Lung microvascular endothelial cell (primary cell): ENCODE measurements at regions not wholly inside any gene's neighbourhood (a gene's known extent, or its start where the extent isn't known, plus 50 kb on each side); places are given as distances from the start of the nearest gene placed in this dataset.

ENCODE experiments used
- DNase-seq, 2 donors: peaks; one replicate each; pipeline versions ENCODE4 v3.0.0 to v3.0.0-alpha.2; 2010; ENCODE audit warnings: low read depth in 2 of 2

DNA sequence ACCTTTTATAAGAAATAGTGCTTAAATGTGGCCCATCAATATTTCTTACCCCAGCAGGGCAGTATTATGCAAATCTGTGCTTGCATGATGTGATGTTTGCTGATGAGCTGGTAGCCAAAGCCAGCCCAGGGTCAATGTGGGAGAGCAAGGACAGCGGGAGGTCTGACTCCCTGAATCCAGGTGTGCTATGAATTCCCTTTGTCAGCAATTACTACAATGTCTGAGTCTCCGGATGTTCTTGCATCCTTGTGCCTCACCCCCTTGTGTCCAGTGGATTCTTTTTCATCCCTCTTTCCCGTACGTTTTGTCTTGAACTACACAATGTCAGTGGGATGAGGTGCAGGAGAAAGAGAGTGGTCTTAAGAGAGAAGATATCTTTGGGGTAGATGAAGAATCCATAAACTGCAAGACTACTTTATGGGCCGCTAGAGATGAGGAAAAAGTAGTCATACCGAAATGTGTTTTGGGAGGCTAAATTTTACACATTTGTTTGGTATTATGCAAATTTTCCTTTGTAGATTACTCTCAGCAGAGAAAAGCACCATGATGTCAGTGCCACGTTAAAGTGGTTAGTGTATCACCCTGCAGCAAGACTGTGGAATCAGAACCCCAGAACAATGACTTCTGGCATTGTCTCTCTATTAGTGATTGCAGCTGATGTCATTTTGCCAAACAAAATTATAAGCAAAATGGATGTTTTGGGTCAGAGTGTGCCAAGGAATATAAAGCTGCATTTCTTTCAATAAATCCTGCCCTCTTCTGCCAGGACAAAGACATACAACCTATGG lies 53.5 kb upstream of the TSHZ3 start:
- no peak for DNase-seq

DNA sequence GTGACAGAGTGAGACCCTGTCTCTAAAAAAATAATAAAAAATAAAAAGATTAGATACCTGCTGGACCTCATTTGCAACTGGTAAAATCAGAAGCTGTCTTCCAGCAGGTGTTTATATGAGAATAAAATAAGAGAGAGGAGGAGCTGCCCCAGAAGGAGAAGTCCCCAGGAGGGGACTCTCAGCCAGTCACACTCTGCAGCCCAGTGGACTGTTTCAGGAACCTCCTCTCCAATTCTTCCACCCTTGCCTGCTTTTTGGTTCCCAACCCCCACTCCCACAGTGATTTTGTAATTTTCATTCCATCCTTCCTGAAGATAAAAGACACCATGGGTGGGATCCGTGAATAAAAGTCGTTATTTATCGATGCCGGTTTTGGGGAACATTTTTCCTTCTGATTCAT lies 56.9 kb upstream of the TSHZ3 start:
- no peak for DNase-seq

DNA sequence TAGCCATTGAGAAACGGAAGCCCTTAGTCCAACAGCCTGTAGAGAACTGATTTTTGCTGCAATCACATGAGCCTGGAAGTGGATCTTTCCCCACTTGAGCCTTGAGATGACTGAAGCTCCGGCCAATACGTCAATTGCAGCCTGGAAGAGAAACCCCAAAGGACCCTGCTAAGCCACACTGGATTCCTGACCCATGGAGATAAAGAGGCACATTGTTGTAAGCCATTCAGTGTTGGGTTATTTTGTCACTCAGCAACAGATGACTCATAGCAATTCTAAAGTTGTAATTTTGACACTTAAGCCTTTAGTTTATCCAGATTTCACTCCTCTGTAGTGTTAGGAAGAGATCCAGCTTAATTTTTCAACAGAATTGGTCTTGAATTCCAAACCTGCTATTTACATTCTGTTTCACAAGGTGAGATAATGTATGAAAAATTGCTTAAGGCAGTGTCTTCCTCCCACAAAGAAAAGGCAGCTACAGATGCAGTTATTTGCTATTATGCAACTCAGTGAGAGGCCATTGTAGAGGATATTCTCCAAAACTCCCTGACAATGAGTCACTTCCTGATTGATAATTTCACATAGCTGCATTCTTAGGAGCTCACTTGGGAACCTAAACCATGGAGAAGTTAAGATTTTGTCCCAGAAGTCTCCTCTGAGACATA lies 59.4 kb upstream of the TSHZ3 start:
- DNase-seq = no peak

DNA sequence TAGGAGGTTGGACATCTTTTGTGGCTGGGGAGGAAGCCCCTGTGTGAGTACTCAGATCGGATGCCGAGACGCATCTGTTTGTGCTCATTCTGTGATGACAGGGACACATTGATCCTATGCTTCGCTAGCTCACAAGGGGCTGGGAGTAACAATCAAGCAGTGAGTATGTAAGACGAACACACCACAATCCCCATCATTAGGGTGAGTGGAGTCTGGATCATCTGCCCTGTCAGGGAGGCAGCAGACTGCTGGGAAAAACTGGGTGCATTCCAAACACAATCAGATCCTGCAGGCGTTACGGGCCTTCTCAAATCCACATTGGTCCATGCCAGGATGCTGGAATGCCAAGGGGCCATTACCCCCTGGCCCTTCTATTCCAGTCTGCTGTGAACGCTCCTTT lies 64.1 kb upstream of the TSHZ3 start:
- no peak for DNase-seq

DNA sequence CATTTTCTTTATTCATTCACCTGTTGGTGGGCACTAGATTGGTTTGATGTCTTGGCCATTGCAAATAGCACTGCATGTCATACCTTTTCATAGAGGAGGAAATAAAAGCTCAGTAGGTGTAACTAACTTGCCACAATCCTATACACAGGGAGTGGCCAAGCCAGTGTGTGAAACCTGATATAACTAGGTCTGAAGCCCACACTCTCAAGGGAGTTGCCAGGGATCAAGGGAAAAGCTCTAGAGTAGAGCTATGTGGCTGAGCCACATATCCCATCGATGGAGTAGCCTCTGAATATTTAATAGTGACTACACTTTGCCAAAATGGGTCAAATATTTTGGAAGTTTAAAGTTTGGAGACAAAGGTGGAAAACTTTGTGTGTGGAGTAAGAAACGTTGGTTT lies 66.1 kb upstream of the TSHZ3 start:
- DNase-seq = no peak

DNA sequence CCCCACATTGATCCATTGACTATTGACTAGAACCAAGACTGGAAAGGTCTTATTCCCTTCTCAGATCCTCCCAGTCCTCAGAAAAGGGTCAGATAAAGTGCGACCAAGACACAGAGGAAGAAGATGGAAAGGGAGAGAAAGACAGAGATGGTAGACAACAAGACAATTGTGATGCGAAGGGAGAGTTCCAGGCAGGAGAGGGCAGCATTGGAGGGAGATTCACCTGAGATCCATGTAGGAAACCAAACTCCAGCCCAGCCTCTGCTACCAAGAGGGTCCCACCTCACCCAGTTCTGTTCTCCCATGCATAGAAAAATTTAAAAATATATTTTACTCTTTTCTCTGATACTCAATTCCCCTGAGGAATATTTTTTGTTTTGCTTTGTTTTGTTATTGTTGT lies 67.3 kb upstream of the TSHZ3 start:
- no peak for DNase-seq

DNA sequence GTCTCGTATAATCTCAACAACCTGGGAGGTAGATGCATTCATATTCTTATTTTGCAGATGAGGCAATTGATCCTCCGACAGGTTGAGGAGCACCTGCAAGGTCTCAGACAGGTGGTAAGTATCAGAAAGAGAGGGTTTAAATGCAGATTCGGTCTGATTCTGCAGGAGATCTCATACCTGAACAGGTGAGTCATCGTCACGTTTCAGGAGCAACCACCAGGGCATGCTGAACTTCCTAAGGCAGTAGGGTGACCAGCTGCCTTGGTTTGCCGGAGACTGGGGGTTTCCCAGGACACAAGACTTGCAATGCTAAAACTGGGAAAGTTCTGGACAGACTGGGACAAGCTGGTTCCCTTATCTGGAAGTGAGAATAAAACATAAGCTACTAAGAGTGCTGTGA lies 68.8 kb upstream of the TSHZ3 start:
- no peak for DNase-seq

DNA sequence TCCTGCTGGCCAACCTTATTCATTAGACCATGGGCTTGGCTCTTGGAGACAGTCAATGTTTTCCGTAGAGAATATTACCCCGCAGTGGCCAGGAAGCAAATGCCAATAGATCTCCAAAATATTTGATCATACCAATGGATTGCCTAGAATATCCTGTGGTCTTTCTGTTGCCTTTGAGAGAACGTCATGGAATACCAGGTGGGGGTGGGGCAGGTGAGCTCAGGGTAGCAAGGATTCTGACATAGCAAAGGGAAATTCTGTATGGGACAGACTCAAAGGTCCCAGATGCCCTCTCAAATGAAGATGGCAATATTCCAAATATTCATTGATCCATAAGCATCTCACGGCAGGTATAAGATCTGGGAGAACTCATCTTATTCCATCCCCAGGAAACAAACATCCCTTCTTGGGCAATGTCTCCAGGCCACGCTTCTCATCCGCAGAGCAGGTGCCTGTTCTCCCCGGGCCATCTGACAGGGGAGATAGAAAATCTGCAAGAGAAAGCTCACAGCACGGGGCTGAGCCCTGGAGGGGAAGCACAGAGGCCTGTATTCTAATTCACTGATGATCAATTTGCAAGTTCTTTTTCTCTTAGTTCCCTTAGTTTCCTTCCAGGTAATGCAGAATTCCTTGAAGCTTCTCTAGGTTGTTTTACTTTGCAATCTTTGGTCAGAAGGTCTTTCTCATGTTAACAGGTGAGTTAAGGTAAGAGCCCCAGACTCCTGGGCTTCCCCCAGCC lies 69.6 kb upstream of the TSHZ3 start:
- DNase-seq = no peak

DNA sequence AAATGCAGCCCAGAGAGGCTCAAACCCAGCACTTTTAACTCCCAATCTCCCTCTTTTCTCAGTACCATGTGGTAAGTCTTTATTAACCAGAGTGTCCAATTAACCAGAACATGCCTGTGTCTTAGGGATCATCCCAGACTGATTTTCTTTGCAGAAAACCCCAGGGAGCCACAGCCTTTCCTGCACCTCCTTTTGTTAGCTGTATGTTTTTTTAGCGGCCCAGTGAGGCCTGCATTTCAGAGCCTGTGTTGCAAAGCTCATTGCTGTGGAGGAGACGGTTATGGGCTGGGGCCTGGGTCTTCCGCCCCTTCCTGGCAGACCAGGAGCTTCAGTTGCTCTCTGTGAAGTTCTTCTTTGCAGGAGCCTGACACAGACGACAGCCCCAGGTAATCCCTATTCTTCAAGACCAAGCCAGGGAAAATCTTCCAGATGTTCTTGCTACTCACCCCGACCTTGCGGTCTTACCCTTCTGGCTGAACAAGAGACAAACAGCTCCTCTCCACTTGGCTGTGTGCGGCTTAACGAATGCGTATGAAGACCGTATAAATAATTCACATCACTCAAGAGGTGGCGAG lies 70.7 kb upstream of the TSHZ3 start:
- DNase-seq = no peak

DNA sequence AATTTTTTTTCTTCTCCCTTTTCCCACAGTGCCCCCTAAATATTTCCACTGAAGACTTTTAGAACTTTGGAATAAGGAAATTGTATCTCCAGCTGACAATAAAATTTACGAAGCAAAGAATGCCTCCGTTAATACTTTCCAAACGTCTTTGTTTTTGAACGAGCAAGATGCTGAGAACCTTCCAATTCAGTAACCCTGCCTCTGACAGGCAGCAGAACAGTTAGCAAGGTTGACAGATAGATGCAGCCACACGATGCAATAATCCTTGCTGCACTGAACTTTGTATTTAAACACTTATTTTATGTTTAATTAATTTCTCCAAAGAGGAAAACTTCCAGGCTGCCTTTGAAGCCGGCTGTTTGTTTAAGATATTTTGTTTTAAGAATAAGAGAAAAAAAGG lies 71.8 kb upstream of the TSHZ3 start:
- no peak for DNase-seq

DNA sequence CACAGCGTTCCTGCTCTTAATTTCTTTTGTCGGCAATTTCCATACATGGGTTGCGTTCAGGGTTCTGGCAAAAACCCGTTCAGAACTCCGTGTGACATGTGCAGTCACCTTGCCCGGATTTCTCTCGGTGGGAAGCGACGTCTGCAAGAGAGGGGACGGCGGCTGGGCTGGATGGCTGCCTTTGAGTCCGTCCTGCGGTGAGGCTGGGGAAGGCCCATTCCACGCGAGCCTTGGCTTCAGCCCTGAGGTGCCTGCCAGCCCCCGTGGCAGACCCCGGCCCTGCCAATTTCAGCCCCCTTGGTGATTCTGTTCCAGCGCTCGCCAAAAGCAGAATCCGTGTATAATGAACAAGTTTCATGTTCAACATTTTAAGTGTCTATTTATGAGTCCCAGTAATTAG lies 72.6 kb upstream of the TSHZ3 start:
- DNase-seq = no peak

DNA sequence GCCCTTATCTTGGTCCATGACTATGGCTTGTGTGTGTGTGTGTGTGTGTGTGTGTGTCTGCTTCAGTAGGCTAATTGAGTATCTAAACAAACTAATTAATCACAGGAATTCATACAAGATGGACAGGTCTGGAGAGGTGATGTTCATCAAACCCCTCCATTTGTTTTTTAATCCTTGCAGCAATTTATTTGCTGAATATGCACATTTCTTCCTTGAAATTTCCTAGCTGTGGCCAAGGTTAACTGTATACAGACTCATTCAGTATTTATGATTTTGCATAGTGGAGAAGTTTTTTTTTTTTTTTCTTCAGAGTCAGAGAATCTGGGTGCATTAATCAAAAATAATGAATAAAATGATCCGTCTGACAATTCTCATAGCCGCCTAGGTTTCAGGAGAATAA lies 74.7 kb upstream of the TSHZ3 start:
- no peak for DNase-seq

DNA sequence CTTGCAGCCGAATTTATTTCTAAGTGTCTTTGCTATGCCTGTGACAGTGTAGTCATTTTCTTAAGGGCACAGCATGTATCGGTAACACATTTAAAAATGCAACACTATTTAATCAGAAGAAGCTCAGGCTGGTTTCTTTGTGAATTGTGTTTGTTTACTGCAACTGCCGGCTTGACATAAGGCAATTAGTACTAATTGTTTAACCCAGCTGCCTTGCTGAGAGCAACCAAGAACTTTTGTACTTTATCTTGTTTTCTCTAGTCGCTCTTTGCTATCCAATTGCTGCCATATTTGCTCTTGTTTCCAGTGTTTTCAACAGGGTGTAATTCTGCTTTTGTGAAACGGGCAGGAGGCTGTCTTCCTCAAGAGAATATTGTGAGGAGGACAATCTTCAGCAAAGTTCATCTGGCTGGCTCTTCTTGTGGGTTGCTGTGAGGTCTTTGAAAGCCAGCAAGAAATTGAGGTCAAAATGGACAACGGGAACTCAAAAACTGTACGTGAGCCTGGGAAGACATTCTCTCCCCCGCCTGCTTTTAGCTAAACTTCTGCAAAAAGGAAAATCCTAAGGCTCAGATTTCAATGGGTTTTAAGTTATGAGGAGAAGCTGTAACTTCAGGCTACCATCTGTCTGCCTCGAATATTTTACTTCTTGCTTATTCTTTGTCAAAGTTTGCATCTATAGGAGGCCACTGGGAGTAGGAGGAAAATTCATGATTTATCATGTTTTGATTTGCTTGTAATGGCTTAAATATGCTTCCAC lies 75.8 kb upstream of the TSHZ3 start:
- DNase-seq = no peak

DNA sequence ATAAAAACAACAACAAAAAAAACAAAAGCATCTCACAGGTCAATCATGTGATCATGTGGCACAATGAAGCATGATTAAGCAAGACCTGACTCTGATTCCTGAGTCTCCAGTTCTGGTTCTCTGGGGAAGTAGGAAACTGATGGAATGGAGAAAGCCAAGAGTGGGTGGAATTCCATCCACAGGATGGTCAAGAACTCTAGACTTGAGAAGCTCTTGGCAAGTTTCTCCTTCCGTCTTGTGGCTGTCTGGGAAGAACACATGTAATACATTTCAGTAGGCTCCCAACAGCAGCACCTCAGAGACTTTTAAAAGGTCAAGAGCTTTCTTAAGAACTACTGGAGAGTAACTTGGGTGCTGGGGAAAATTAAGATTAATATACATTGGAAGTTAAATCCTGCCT lies 78.6 kb upstream of the TSHZ3 start:
- no peak for DNase-seq

DNA sequence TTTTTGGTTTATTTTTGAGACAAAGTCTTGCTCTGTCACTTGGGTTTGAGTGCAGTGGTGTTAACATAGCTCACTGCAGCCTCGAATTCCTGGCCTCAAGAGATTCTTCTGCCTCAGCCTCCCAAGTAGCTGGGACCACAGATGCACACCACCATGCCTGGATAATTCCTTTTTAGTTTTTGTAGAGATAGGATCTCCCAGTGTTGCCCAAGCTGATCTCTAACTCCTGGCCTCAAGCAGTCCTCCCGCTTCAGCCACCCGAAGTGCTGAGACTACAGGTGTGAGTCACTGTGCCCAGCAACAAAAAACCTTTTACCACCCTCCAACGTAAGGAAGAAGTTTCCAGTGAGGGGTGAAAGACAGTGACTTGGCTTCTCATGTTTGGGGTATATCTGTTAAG lies 81.1 kb upstream of the TSHZ3 start:
- no peak for DNase-seq

DNA sequence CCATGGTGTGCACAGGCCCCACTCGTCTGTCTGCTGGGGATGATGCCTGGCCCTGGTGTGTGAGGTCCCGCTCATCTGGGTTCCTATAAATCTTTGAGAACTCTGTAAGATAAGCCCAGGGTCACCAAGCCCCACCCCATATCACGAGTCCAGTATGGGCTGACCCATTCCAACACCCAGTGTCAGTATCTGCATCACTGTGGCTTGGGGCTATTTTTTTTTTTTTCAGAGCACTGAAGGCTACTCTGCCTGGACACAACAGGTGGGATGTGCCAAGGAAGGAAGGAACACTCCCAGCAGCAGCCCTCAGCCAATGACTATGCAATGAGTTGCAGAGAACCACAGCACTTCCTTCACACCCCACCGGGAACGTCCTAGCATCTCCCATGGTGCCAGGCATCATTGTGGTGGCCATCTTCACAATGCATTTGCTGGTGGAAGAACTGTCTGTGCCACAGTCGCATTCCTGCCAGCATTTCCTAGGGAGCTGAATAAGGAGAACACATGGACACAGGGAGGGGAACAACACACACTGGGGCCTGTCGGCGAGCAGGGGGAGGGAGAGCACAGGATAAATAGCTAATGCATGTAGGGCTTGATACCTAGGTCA lies 83.1 kb upstream of the TSHZ3 start:
- DNase-seq = no peak

DNA sequence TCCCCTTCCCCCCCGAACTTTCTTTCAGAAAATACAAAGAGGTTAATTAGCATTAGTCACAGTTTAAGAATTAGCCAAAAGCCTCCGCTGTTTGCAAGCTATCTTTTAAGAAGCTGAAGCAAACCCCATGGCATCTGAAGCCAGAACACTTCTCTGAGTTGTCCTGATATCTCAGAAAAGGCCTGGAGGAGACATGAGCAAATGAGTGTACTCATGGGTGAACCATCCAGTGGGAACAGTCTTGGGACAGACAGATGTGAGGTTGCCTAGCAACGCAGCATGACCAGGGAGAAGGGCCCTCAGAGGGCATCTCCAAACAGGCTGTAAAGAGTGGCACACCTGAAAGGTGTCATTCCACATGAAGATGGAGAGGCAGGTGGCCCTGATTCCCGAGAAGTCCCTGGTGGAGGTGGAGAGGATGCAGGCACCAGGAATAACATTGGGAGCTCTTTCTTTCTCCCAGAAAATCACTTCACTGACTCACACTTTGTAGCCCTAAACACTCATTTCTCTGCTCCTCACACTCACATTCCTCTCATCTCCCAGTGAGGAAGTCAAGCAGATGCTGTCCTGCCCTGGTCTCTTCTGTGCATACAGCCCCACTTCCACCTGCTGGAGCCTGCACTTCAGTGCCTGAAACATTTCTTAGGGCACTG lies 87.0 kb upstream of the TSHZ3 start:
- DNase-seq = no peak

DNA sequence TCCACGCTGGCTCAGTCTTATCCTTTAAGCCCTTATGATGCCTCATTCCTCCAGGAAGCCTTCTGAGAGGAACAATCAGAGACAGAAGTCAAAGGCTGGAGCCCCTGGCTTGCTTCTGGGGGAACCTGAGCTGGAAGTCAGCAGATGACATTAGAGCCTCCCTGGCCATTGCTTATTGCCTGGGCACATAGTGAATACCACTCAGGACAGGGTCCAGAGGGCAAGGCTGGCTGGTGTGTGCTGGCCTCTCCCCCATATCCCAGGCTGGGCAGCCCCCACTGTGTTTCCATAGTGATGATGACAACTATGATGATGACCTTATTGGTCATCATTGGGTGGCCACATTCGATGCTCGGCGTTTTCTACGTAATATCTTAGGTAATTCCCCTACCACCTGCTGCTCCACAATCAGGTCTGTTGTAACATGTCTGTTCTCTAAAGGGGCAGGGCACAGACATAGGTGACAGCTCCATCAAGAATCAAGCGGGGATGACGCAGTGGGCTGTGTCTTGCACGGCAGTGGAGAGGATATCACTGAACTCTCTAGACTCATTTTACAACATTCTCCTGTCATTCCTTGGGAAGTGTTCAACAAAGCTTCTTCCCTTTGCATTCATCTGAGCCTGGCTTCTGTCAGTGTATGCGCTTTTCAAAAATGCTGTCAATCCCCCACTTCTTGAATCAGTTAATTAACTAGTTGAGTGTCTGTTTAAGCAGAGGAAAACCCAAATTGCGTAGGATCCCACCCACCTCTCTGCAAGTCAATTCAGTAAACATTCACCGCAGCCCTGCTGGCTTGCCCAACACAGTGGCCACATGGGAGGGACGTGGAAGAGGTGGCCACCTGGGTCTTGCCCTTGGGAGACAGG lies 89.4 kb upstream of the TSHZ3 start:
- no peak for DNase-seq

DNA sequence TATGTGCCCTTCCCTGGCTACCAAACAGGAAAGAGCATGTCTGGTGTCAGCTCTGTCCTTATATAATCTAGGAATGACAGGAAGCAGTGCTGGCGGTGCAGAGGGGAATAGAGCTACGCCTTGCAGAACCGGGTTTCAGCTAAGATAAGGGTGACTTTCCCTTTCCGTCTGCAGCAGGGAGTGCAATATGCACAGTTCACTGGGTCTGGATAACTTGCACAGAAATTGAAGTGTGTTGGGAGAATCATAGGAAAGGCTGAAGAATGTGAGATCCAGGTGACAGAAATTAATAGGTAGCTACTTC lies 90.0 kb upstream of the TSHZ3 start:
- DNase-seq = no peak

DNA sequence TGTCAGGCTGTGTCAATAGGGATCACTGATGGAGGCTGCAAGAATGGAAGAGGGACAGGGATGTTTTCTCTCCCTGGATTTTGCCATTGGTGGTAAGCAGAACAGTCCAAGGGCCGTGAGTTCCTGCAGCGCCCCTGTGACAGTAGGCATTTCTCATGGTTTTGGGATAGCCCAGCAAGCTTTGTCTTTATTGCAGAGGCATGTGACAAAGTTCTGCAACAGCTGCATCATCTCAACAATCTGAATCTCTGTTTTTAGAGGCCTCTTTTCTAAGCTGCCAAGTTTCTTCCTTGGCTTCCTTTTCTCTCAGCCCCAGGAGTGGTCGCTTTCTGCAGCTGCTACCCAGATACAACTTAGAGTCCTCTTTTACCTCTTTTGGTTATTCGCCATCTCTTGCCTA lies 95.7 kb upstream of the TSHZ3 start:
- no peak for DNase-seq
